MG63 (cell line): ENCODE measurements at regions not wholly inside any gene's neighbourhood (a gene's known extent, or its start where the extent isn't known, plus 50 kb on each side); places are given as distances from the start of the nearest gene placed in this dataset.
"Not testable (repeated sequence)": the region's sequence is repeated elsewhere in the genome, so short reads cannot be mapped to it uniquely, and the experiment has no call there.

Source experiments
- DNase-seq: peaks from one replicate; pipeline ENCODE4 v3.0.0-alpha.2; 2020
- H3K27me3 ChIP-seq: fragments of 250-450 bp; sonication (Bioruptor Pico); 2 replicates; pipeline ENCODE4 v1.5.1; 2020; ENCODE audit warnings: mild to moderate bottlenecking, moderate library complexity
- H3K36me3 ChIP-seq: fragments of 250-450 bp; sonication (Bioruptor Pico); 2 replicates; pipeline ENCODE4 v1.5.1; 2020; ENCODE audit warnings: mild to moderate bottlenecking, moderate library complexity
- H3K4me3 ChIP-seq: fragments of 250-450 bp; sonication (Bioruptor Pico); 2 replicates; pipeline ENCODE4 v1.5.1; 2020; ENCODE audit warnings: mild to moderate bottlenecking, moderate library complexity
- H3K9me3 ChIP-seq: fragments of 250-450 bp; sonication (Bioruptor Pico); 2 replicates; pipeline ENCODE4 v1.5.1; 2020; ENCODE audit warnings: mild to moderate bottlenecking, moderate library complexity

GRCh38 chr4:184335520-184335919 is 117.8 kb upstream of the ENPP6 start:
- H3K27me3 ChIP-seq: no peaks in the 10 kb centered on the region
- peaks cover 2% of the 10 kb centered on the region for H3K9me3 ChIP-seq
- no peak for DNase-seq
- no peak overlapping the region for H3K4me3 ChIP-seq
- no peaks in the 10 kb centered on the region for H3K36me3 ChIP-seq

DNA sequence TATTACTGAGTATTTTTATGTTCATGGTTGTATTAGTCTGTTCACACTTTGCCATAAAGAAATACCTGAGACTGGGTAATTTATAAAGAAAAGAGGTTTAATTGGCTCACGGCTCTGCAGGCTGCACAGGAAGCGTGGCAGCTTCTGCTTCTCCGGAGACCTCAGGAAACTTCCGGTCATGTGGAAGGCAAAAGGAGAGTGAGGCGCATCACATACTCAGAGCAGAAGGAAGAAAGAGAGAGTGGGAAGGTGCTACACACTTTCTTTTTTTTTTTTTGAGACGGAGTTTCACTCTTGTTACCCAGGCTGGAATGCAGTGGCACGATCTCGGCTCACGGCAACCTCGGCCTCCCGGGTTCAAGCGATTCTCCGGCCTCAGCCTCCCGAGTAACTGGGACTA is 115.8 kb upstream of the ENPP6 start:
- not testable (repeated sequence) for DNase-seq, H3K9me3 ChIP-seq, H3K4me3 ChIP-seq

DNA sequence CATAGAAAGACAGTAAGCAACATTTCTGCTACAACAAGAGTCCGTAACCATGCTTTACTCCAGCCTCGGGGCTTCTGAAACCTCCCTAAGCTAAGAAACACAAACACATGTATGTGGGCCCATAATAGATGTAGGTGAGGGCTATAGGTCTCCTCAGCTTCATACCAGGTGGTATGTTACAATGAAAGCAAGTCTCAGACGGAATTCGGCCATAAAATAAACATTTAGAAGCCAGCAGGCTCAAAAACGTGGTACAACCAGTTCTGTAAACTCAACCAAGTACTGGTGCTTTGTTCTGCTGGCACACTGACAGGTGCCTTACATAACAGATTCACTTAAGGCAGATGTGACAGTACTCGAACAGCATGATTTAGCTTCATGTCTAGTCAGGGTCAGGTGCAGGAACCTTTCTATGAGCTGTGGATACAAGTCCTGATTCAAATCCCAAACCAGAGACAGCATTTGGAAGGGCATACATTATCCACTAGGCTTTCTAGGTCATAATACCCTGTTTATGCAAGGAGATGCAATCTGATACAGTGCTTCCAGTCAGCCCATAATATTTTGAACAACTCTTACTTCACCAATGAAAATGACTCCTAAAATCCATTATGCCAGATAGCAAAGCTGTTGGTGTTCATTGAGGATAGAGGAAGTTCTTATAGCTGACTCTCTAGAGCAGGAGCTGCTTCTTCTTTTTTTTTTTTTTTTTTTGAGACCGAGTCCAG is 113.8 kb upstream of the ENPP6 start:
- Histone ChIP-seq H3K4me3 (no peak overlapping the region), H3K36me3 (no peaks in the 10 kb centered on the region), H3K9me3 (no peaks in the 10 kb centered on the region), H3K27me3 (no peaks in the 10 kb centered on the region)
- no peak for DNase-seq

More for the DNA sequence above, 115.8 kb upstream of the ENPP6 start:
- not testable (repeated sequence) for H3K27me3 ChIP-seq, H3K36me3 ChIP-seq

- H3K4me3 ChIP-seq, H3K27me3 ChIP-seq, H3K36me3 ChIP-seq, H3K9me3 ChIP-seq, DNase-seq: not testable (repeated sequence)
Observed at GRCh38 chr4:184330517-184331094, 112.9 kb upstream of the ENPP6 start.

- DNase-seq: no peak
- no peak overlapping the region for H3K4me3 ChIP-seq
- no peaks in the 10 kb centered on the region for H3K9me3 ChIP-seq
- no peaks in the 10 kb centered on the region for H3K27me3 ChIP-seq
- no peaks in the 10 kb centered on the region for H3K36me3 ChIP-seq
Observed at GRCh38 chr4:184329659-184330400, 112.2 kb upstream of the ENPP6 start.

- DNase-seq: no peak
- Histone ChIP-seq H3K4me3 (no peak overlapping the region), H3K36me3 (no peaks in the 10 kb centered on the region), H3K27me3 (no peaks in the 10 kb centered on the region), H3K9me3 (no peaks in the 10 kb centered on the region)
Observed at GRCh38 chr4:184329235-184329634, 111.6 kb upstream of the ENPP6 start.

DNA sequence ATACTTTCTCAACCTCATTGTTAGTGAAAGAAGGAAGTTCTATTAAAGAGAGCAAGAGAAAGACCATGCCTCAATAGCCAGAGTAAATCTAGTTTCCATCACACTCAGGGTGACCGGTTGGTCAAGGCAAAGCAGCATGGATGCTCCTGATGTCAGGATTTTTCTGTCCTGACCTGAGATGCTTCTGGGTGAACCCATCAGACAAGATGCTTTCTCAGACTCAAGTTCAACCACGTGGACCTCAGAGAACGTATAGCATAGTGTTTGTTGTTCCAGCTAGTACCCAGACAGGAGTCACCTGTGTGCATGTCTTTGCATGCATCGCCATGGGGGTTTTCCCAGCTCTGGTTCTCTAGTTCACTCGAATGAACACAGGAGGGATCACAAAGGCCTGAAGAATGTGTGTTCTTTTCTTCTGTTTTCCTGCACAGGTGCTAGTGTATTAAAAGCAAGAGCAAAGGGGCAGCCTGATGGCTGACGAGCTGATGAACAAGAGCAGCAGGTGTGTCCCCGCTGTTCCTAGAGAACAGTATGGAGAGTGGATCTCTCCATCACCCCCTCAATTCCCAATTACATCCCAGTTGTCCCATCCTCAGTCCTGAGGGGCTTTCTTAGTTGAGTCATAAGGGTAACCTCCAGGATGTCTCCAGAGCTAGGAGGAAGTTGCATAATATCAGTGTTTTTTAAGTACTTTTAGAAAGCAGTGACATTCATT is 110.5 kb upstream of the ENPP6 start:
- no peak overlapping the region for H3K4me3 ChIP-seq
- no peaks in the 10 kb centered on the region for H3K36me3 ChIP-seq
- DNase-seq: no peak
- H3K9me3 ChIP-seq: no peaks in the 10 kb centered on the region
- H3K27me3 ChIP-seq: no peaks in the 10 kb centered on the region

DNA sequence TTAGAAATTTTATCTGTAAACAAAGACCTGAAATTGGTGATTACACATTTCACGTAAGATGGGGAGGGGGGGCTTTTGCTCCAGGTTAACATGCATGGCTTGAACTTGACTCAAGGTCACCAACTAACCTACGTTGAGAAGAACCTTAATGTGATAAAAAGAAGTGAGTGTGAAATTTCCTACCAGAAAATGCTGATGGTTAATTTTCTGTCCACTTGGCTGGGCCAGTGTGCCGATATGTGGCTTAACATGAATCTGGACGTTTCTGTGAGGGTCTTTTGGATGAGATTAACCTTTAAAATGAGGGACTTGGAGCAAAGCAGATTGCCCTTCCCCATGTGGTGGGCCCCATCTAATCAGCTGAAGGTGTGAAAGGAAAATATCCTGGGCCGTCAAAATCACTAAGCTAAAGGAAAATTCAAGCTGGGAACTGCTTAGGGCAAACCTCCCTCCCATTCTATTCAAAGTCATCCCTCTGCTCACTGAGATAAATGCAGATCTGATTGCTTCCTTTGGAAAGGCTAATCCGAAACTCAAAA is 107.3 kb upstream of the ENPP6 start:
- H3K9me3 ChIP-seq: no peaks in the 10 kb centered on the region
- H3K27me3 ChIP-seq: no peaks in the 10 kb centered on the region
- no peaks in the 10 kb centered on the region for H3K36me3 ChIP-seq
- DNase-seq: no peak
- no peak overlapping the region for H3K4me3 ChIP-seq

DNA sequence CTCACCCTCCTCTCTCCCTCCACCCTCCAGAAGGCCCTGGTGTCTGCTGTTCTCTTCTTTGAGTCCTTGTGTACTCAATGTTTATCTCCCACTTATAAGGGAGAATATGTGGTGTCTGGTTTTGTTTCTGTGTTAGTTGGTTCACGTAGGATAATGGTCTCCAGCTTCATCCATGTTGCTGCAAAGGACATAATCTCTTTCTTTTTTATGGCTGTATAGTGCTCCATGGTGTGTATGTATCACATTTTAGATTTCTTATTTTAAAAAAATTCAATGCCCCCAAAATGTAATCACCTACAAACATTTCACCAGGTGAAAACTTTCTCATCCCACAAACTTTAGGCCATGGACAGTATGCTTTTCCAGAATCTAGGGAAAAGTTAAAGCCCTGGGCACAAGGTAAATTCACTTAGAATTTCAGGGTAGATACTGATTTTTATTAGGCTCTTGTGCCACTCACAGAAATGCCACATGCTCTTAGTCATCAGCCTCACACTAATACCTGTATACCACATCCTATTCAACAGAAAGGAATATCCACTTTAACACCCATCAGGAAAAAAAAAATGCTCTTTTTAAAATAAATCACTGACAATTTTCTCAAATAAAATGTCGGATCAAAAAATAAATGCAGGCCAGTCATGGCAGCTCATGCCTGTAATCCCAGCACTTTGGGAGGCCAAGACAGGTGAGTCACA is 104.8 kb upstream of the ENPP6 start:
- no peak for DNase-seq
- H3K9me3 ChIP-seq: no peaks in the 10 kb centered on the region
- H3K4me3 ChIP-seq: no peak overlapping the region
- H3K36me3 ChIP-seq: no peaks in the 10 kb centered on the region
- no peaks in the 10 kb centered on the region for H3K27me3 ChIP-seq

DNA sequence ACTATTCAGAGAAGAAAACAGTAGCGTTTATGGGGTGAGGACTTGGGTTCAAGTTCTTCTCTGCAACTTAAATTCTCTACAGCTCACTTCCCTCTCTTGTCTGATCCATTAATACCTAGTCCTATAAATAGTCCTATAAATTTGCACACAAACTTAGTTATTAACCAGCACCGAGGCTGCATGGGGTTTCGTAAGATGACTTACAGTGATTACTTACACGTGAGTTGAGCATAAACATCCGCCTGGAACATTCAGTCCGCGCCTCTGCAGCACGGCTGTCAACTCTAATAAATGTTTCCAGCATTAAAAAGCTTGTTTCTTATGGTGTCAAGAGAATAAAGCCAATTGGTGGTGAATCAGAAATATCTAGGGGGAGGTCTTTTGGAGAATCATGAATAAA is 103.0 kb upstream of the ENPP6 start:
- no peaks in the 10 kb centered on the region for H3K27me3 ChIP-seq
- H3K36me3 ChIP-seq: no peaks in the 10 kb centered on the region
- no peak overlapping the region for H3K4me3 ChIP-seq
- H3K9me3 ChIP-seq: no peaks in the 10 kb centered on the region
- DNase-seq: no peak

GRCh38 chr4:184318852-184319251 is 101.2 kb upstream of the ENPP6 start:
- Histone ChIP-seq H3K4me3 (no peak overlapping the region), H3K9me3 (no peaks in the 10 kb centered on the region), H3K36me3 (no peaks in the 10 kb centered on the region), H3K27me3 (no peaks in the 10 kb centered on the region)
- DNase-seq: no peak

GRCh38 chr4:184317234-184317918 is 99.7 kb upstream of the ENPP6 start:
- no peaks in the 10 kb centered on the region for H3K36me3 ChIP-seq
- no peak for DNase-seq
- no peak overlapping the region for H3K4me3 ChIP-seq
- no peaks in the 10 kb centered on the region for H3K9me3 ChIP-seq
- no peaks in the 10 kb centered on the region for H3K27me3 ChIP-seq

DNA sequence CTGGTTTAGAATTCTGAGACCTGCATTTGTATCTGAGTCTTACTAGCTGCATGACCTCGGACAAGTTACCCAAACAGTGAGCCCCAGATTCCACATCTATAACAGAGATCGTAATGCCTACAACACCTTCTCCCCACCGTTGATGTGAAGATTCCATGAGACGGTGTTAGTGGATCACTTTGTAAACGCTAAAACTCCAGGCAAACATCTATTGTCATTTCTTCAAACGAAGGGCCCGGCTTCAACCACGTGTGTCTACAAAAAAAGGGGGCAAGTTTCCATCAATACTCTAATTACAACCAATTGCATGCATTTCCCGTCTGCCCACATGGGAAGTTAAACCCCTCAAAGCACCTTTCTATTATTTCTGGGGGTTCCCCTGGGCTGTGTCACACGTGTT is 99.1 kb upstream of the ENPP6 start:
- Histone ChIP-seq H3K27me3 (no peaks in the 10 kb centered on the region), H3K9me3 (no peaks in the 10 kb centered on the region), H3K4me3 (no peak overlapping the region), H3K36me3 (no peaks in the 10 kb centered on the region)
- no peak for DNase-seq

DNA sequence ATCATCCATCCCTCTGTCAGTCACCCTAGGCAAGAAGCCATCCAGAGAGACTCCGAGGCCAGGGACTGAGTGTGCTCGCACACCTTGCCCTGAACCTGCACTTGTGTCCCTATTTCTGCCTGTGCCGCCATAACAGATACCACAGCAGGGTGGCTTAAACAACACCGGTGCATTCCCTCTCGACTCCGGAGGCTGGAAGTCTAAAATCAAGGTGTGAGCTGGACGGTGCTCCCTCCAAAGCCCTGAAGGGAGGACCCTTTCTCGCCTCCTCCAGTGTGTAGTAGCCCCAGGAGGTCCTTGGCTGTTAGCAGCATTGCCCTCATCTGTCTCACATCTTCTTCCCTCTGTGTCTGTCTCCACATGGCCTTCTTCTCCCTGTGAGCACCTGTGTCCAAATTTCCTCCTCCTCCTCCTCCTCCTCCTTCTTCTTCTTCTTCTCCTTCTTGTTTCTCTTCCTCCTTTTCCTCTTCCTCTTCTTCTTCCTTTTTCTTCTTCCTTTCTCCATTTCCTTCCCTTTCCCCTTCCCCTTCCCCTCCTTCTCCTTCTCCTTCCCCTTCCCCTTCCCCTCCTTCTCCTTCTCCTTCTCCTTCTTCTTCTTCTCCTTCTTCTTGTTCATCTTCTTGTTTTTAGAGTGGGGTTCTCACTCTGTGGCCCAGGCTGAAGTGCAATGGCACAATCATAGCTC is 98.1 kb upstream of the ENPP6 start:
- no peak overlapping the region for H3K4me3 ChIP-seq
- H3K27me3 ChIP-seq: no peaks in the 10 kb centered on the region
- no peak for DNase-seq
- H3K9me3 ChIP-seq: no peaks in the 10 kb centered on the region
- no peaks in the 10 kb centered on the region for H3K36me3 ChIP-seq
